Stimulated activated CD8-positive, alpha-beta memory T cell treated with anti-CD3 and anti-CD28 coated beads, Interleukin-4, amount 100 ng/mL, for 4 hours (primary cell): ENCODE measurements at regions not wholly inside any gene's neighbourhood (a gene's known extent, or its start where the extent isn't known, plus 50 kb on each side); places are given as distances from the start of the nearest gene placed in this dataset.
"Not testable (repeated sequence)": the region's sequence is repeated elsewhere in the genome, so short reads cannot be mapped to it uniquely, and the experiment has no call there.

Experiments used
- DNase-seq, 2 donors: peaks; one replicate each; pipeline ENCODE4 v3.0.0-alpha.2; 2020; ENCODE audit warnings: low read depth in 2 of 2, low spot score in 1 of 2

- DNase-seq: no peak
Observed at GRCh38 chrX:148265829-148266228, 234.6 kb upstream of the AFF2 start.

GRCh38 chrX:148268673-148269072, 231.7 kb upstream of the AFF2 start:
- DNase-seq: no peak

DNA sequence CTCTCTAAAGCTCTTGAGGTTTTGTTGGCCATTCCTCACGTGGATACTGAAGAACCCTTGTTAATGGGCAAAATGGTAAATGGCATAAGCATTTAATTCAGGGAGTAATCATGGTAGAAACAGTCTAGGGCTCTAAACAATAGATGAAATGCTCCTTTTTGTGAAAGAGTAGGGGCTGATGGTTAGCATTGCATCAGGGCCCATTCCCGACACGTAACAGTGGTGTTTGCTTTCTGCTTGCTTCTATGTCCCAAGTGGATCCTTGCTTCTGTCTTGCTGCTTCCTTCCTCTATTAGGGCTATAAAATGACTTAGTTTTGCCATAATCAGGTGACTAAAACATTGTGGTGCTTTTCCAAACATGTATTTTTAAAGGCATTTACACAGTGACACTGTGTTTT, 230.9 kb upstream of the AFF2 start:
- no peak for DNase-seq

- DNase-seq: no peak
Observed at GRCh38 chrX:148270499-148270898, 229.9 kb upstream of the AFF2 start.

DNA sequence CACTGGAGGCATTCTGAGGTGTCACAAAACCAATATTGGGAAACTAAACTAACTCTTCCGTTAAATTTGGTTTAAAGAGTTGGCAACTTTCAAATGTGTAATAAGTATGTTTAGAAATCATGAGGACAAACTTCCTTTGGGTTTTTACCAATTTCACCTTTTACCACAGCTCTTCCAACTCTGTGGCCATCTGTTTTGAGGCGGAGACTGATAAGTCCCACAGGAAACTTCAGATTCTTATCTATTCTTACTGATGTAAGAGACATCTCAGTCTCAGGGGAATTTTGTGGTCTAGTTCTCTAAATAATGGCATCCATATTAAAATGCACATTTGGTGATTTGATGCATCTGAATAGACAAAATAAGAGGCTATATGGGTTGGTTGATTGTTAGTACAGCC, 229.2 kb upstream of the AFF2 start:
- DNase-seq: no peak

- DNase-seq: no peak
Observed at GRCh38 chrX:148281920-148282319, 218.5 kb upstream of the AFF2 start.

- DNase-seq: no peak
Observed at GRCh38 chrX:148282504-148282903, 217.9 kb upstream of the AFF2 start.

GRCh38 chrX:148284056-148284455, 216.4 kb upstream of the AFF2 start:
- DNase-seq: no peak

- no peak for DNase-seq
Observed at GRCh38 chrX:148284821-148285220, 215.6 kb upstream of the AFF2 start.

DNA sequence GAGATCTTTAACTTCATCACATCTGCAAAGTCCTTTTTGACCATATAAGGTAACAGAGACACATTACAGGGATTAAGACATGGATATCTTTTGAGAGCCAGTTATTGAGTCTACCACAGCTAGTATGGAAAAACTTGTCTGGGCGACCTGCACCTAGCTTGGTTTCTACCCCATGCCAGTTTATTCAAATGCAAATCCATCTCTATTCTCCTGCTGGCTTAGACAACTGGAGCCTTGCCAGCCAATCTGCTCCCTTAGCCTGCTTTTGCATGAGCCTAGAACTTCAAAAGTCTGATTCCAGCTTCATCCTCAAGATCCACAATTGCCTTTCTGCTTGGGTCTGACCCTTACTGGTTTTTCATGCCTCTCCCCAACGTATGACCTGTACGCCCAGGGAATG, 212.0 kb upstream of the AFF2 start:
- DNase-seq: no peak

- DNase-seq: no peak
Observed at GRCh38 chrX:148290041-148290440, 210.4 kb upstream of the AFF2 start.

- DNase-seq: no peak
Observed at GRCh38 chrX:148290931-148291330, 209.5 kb upstream of the AFF2 start.

GRCh38 chrX:148298737-148299136, 201.7 kb upstream of the AFF2 start:
- DNase-seq: no peak

DNA sequence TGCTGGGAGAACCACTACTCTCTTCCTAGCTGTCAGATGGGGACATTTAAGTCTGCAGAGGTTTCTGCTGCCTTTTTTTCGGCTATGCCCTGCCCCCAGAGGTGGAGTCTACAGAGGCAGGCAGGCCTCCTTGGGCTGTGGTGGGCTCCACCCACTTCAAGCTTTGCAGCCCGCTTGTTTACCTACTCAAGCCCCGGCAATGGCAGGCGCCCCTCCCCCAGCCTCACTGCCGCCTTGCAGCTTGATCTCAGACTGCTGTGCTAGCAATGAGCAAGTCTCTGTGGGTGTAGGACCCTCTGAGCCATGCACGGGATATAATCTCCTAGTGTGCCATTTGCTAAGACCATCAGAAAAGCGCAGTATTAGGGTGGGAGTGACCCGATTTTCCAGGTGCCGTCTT, 195.2 kb upstream of the AFF2 start:
- DNase-seq: not testable (repeated sequence)

- DNase-seq: no peak
Observed at GRCh38 chrX:148309413-148309812, 191.0 kb upstream of the AFF2 start.

GRCh38 chrX:148310426-148311165, 189.8 kb upstream of the AFF2 start:
- DNase-seq: peak; percentile 2 to 18

- no peak for DNase-seq
Observed at GRCh38 chrX:148311544-148311943, 188.9 kb upstream of the AFF2 start.

DNA sequence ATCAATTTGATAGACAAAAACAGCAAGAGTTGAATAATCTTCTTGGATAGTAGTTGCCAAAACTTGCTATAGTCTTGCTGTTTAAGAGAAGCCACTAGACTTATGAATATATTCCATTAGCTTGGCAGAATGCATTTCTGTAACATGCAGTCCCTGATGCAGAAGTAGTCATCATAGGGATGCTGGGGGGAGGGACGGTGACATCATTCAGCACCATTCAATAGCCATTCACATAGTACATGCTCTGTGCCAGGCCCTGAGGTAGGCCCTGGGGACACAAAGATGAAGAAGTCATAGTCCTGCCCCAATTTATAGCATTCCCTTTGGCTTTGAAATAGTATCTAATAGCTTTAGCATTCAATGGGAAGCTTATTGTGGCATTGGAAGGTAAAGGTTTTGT, 185.5 kb upstream of the AFF2 start:
- DNase-seq: no peak

- no peak for DNase-seq
Observed at GRCh38 chrX:148316446-148316845, 184.0 kb upstream of the AFF2 start.

GRCh38 chrX:148322906-148323305, 177.5 kb upstream of the AFF2 start:
- no peak for DNase-seq

DNA sequence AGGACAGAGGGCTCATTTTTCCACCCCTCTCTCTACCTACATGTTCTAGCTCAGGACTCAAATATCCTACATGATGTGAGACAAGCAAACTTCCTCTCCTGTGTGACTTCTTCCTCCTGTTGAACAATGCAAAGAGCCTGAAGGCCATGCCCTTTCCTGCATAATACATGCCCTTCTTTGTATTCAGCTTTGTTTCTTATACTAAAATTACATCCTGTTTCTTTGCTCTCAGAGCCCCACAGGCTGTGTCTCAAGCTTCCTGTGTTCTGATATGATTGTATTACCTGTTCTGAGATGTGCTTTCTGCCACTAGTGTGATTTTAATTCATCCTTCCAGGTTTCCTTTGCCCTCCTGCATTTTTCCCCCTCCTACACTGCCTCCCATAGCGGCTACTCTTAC, 166.4 kb upstream of the AFF2 start:
- no peak for DNase-seq

DNA sequence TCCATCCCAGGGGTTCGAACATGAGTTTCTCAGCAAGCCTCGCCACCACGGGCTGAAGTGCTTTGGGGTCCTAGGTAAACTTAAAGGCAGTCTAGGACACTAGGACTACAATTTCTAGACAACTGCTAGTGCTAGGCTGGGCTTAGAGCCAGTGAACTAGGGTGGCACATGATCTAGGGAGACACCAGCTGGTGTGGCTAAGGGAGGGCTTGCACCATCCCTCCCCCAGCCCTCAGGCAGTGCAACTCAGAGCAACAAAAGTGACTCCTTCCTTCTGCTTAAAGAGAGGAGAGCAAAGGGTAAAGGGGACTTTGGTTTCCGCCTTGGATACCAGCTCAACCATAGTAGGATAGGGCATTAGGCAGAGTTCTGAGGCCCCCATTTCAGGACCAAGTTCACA, 162.5 kb upstream of the AFF2 start:
- no peak for DNase-seq

DNA sequence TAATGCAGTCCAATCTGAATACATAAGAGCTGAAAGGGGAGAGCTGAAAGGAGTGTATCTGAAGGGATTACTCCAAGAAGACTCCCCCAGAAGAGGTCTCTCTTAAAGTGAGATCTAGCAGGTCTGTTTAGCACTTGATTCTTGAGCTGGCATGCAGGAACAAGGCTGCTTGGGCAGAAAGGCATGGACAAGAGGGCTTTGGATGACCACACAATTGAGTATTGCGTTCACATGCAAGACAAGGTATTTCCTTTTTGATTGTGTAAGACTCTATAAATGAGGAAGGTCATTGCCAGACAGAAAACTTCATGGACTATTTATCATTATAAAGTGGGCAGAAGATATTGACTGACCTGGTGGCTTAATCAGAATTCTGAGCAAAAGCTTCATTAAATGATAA, 145.5 kb upstream of the AFF2 start:
- DNase-seq: no peak

DNA sequence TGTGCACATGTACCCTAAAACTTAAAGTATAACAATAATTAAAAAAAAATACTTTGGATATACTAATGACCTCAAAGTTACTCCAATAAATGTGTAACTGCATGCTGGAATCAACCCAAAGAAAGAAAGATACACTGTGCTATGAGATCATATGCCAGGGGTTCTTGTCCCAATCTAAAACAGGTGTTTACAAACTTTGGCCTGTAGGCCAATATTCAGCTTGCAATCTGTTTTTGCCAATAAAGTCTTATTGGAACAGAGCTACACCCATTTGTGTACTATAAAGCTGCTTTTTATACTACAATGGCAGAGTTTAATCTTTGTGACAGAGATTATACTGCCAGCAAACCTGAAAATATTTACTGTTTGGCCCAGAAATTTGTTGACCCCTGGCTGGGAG, 138.8 kb upstream of the AFF2 start:
- no peak for DNase-seq
